ENCODE measurements at regions not wholly inside any gene's neighbourhood (a gene's known extent, or its start where the extent isn't known, plus 50 kb on each side); places are given as distances from the start of the nearest gene placed in this dataset.

GRCh38 chr4:104869831-104870230 lies 276.8 kb upstream of the TET2 start:
- H3K27me3 ChIP-seq (ENCODE audit: low read length), result no peaks in the 10 kb centered on the region
- BruUV-seq (replicated peaks), result no TSS peak
- CTCF ChIA-PET, result no interaction called here

GRCh38 chr4:104870495-104871233 lies 276.0 kb upstream of the TET2 start:
- no peak overlapping the region for H3K4me3 ChIP-seq (ENCODE audit: low read length)
- no peaks in the 10 kb centered on the region for H3K79me2 ChIP-seq (ENCODE audit: low read length)
- no peak for TF ChIP-seq CTCF (conservative IDR thresholded peaks at IDR 0.05; ENCODE audit: low read depth, low read length)
- CTCF ChIA-PET, result no interaction called here
- no peaks in the 10 kb centered on the region for H3K27me3 ChIP-seq (ENCODE audit: low read length)
- H3K9me3 ChIP-seq (ENCODE audit: low read length), result no peaks in the 10 kb centered on the region
- H3K9ac ChIP-seq (ENCODE audit: low read length), result no peak overlapping the region
- H3K4me2 ChIP-seq (ENCODE audit: low read length), result no peak overlapping the region
- no TSS peak for BruUV-seq (replicated peaks)
- no peaks in the 10 kb centered on the region for H3K4me1 ChIP-seq (ENCODE audit: insufficient read depth, low read length)
- H3K27ac ChIP-seq (ENCODE audit: low read length), result no peak overlapping the region
- DNase-seq (no peak), ATAC-seq (no peak)
- POLR2A ChIA-PET (ENCODE audit: unreplicated experiment), result interaction anchor here (0.7 kb wide), 1 partner anchor 633 kb away, joined by 3 read pairs; no protein-coding TSS in a partner anchor
- H2AFZ ChIP-seq (ENCODE audit: low read length), result no peak overlapping the region
- H3K9me2 ChIP-seq (replicated peaks; ENCODE audit: low read length), result no peaks in the 10 kb centered on the region
- no peaks in the 10 kb centered on the region for H3K36me3 ChIP-seq (ENCODE audit: low read depth, low read length)
- no peaks in the 10 kb centered on the region for H4K20me1 ChIP-seq (ENCODE audit: low read length)
- intact Hi-C loops (cut with micrococcal nuclease), result no loop called here
- no peaks in the 10 kb centered on the region for H3F3A ChIP-seq (ENCODE audit: low read length, unreplicated experiment)

More at GRCh38 chr4:104869831-104870230, 276.8 kb upstream of the TET2 start:
- H3K9me2 ChIP-seq (replicated peaks; ENCODE audit: low read length), result no peaks in the 10 kb centered on the region
- no peaks in the 10 kb centered on the region for H4K20me1 ChIP-seq (ENCODE audit: low read length)
- H3K36me3 ChIP-seq (ENCODE audit: low read depth, low read length), result no peaks in the 10 kb centered on the region
- no peak overlapping the region for H3K4me3 ChIP-seq (ENCODE audit: low read length)
- no peak for TF ChIP-seq CTCF (conservative IDR thresholded peaks at IDR 0.05; ENCODE audit: low read depth, low read length)
- no peak for TF ChIP-seq EZH2phosphoT487 (IDR thresholded peaks at IDR 0.05; ENCODE audit: borderline replicate concordance, low read length)
- TF ChIP-seq EZH2 (IDR thresholded peaks at IDR 0.05; ENCODE audit: low read length, unreplicated experiment), result no peak
- intact Hi-C loops (cut with micrococcal nuclease), result no loop called here
- H3F3A ChIP-seq (ENCODE audit: low read length, unreplicated experiment), result no peaks in the 10 kb centered on the region
- H3K79me2 ChIP-seq (ENCODE audit: low read length), result no peaks in the 10 kb centered on the region
- no peak overlapping the region for H3K27ac ChIP-seq (ENCODE audit: low read length)
- no peaks in the 10 kb centered on the region for H3K9me3 ChIP-seq (ENCODE audit: low read length)
- ATAC-seq (no peak), DNase-seq (no peak)
- no peak overlapping the region for H3K4me2 ChIP-seq (ENCODE audit: low read length)
- H3K4me1 ChIP-seq (ENCODE audit: insufficient read depth, low read length), result no peaks in the 10 kb centered on the region
- H3K9ac ChIP-seq (ENCODE audit: low read length), result no peak overlapping the region
- no peak overlapping the region for H2AFZ ChIP-seq (ENCODE audit: low read length)
- POLR2A ChIA-PET (ENCODE audit: unreplicated experiment), result no interaction called here

GRCh38 chr4:104878936-104879335 lies 267.7 kb upstream of the TET2 start:
- Histone ChIP-seq H3F3A (ENCODE audit: low read length, unreplicated experiment) (no peaks in the 10 kb centered on the region), H3K9ac (ENCODE audit: low read length) (no peak overlapping the region), H4K20me1 (ENCODE audit: low read length) (no peaks in the 10 kb centered on the region), H2AFZ (ENCODE audit: low read length) (no peak overlapping the region), H3K9me2 (replicated peaks; ENCODE audit: low read length) (no peaks in the 10 kb centered on the region), H3K4me2 (ENCODE audit: low read length) (no peak overlapping the region), H3K4me3 (ENCODE audit: low read length) (no peak overlapping the region), H3K27me3 (ENCODE audit: low read length) (no peaks in the 10 kb centered on the region), H3K27ac (ENCODE audit: low read length) (no peak overlapping the region), H3K9me3 (ENCODE audit: low read length) (no peaks in the 10 kb centered on the region), H3K36me3 (ENCODE audit: low read depth, low read length) (no peaks in the 10 kb centered on the region), H3K4me1 (ENCODE audit: insufficient read depth, low read length) (peaks cover 18% of the 10 kb centered on the region), H3K79me2 (ENCODE audit: low read length) (no peaks in the 10 kb centered on the region)
- intact Hi-C loops (cut with micrococcal nuclease), result no loop called here
- DNase-seq (no peak), ATAC-seq (no peak)
- CTCF ChIA-PET, result interaction anchor here (0.7 kb wide), 1 partner anchor 62 kb away, joined by 3 read pairs; no protein-coding TSS in a partner anchor
- BruUV-seq (replicated peaks), result no TSS peak
- TF ChIP-seq EZH2 (IDR thresholded peaks at IDR 0.05; ENCODE audit: low read length, unreplicated experiment) (no peak), CTCF (conservative IDR thresholded peaks at IDR 0.05; ENCODE audit: low read depth, low read length) (no peak), EZH2phosphoT487 (IDR thresholded peaks at IDR 0.05; ENCODE audit: borderline replicate concordance, low read length) (no peak)
- POLR2A ChIA-PET (ENCODE audit: unreplicated experiment), result no interaction called here

Data from PC-3 (cell line).